Peyer's patch (tissue), 4 donors: ENCODE measurements at regions not wholly inside any gene's neighbourhood (a gene's known extent, or its start where the extent isn't known, plus 50 kb on each side); places are given as distances from the start of the nearest gene placed in this dataset.

Experiments
- CTCF ChIP-seq, 6 experiments: fragments of 450-650 bp in 4 of 6; fragments of 200-600 bp in 2 of 6; sonication (generic) in 1 of 6; IDR thresholded peaks; one replicate each; pipeline ENCODE4 v1.5.1; 2017 to 2019; ENCODE audit warnings: antibody characterized with exemption in 6 of 6, mild to moderate bottlenecking in 3 of 6, moderate library complexity in 1 of 6
- POLR2A ChIP-seq, 2 donors: fragments of 450-650 bp; IDR thresholded peaks; one replicate each; pipeline ENCODE4 v1.5.1; 2017; ENCODE audit warnings: antibody characterized with exemption in 2 of 2, mild to moderate bottlenecking in 2 of 2, moderate library complexity in 2 of 2

GRCh38 chr15:100765467-100766241, 114.0 kb upstream of the ALDH1A3 start:
- TF ChIP-seq CTCF (IDR thresholded peaks at IDR 0.05): no peak
- no peak for TF ChIP-seq POLR2A (IDR thresholded peaks at IDR 0.05)
